GM04504 (cell line): ENCODE measurements at regions not wholly inside any gene's neighbourhood (a gene's known extent, or its start where the extent isn't known, plus 50 kb on each side); places are given as distances from the start of the nearest gene placed in this dataset.
"Not testable (repeated sequence)": the region's sequence is repeated elsewhere in the genome, so short reads cannot be mapped to it uniquely, and the experiment has no call there.

ENCODE experiments used
- DNase-seq: peaks from one replicate; pipeline ENCODE4 v3.0.0-alpha.2; 2012; ENCODE audit warnings: low read depth

GRCh38 chr1:9441451-9442133 lies 97.7 kb upstream of the SLC25A33 start:
- DNase-seq, result peak; percentile 46

DNA sequence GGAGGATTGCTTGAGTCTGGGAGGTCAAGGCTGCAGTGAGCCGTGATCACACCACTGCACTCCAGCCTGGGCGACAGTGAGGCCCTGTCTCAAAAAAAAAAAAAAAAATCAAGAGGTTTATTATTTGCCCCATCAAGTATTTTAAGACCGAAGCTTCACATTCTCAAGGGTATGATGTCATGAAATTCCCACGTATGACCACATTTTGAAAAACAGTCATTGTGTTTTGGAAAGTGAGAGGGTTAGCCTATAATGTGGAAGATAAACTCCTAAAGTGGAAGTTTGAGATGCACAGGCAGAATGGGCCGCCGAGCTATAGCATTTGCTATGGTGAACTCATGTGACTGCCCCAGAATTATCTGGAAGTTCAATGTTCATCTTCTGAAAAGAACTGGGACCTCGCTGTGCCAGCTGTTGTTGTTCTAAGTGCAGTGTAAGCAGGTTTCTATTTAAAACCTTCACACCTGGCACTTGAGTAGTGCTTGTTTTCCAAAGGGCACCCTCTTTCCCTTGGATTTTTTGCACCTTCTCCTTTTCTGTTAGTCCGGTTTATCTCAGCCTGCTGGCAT lies 96.9 kb upstream of the SLC25A33 start:
- no peak for DNase-seq

GRCh38 chr1:9442986-9443385 lies 96.3 kb upstream of the SLC25A33 start:
- DNase-seq, result no peak

DNA sequence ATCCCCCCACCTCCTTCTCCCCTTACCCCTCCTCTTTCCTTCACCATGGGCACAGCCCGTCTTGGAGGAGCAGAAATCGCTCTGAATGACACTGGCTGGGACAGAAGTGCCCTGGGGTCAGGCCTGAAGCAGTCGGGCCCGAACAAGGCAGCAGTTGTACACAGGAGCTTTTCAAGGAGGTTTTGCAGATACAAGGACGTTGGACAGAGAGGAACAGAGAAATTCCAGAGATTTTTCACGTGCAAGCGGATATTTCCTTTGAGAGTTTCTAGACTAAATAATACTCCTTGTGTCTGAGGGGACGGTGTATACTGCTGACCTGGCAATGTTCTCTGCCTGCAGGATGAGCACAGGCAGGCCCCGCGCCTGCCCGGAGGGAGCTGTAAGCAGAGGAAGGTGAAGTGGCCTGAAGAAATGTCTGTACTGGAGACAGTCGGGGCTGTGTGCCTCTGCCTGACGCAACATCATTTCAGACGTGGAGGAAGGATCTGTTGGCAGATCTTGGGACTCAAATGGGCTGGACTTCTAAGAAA lies 95.3 kb upstream of the SLC25A33 start:
- no peak for DNase-seq

DNA sequence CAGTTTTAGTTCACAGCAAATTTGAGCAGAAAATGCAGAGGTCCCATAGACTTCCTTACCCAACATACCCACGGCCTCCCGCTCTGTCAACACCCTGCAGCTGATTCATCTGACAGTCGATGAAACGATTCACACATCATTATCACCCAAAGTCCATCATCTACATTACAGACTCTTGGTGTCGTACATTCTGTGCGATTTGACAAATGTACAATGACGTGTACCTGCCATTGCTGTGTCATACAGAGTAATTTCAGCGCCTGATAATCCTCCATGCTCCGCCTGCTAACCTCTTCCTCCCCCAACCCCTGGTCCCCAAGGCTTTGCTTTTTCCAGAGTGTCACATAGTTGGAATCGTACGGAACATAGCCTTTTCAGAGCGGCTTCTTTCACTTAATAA lies 94.7 kb upstream of the SLC25A33 start:
- DNase-seq, result no peak

- not testable (repeated sequence) for DNase-seq
Observed at GRCh38 chr1:9445081-9445480, 94.2 kb upstream of the SLC25A33 start.

DNA sequence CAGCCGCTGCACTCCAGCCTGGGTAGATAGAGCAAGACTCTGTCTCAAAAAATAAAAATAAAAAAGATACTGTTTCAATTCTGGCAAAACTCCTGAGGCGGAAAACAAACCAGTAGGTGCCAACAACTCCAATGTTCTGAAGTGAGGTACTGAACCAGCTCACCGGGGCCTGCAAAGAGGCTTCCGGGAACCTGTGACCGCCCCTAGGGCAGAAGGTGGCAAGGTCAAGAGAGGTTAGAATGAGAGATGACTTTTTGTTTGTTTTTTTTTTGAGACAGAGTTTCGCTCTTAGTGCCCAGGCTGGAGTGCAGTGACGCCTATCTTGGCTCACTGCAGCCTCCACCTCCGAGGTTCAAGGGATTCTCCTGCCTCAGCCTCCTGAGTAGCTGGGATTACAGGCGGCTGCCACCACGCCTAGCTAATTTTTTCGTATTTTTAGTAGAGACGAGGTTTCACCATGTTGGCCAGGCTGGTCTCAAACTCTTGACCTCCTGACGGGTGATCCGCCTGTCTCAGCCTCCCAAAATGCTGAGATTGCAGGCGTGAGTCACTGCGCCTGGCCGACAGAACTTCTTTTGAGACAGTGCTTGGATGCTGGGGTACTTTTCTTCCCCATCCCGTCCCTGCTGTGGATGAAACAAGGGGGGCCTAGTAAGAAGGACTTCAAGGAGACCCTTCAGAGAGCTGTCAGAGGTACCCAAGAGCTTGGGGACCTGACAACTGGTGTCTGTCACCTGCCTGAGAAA lies 91.9 kb upstream of the SLC25A33 start:
- no peak for DNase-seq

- DNase-seq, result no peak
Observed at GRCh38 chr1:9448132-9449109, 90.8 kb upstream of the SLC25A33 start.

- DNase-seq, result no peak
Observed at GRCh38 chr1:9449110-9449627, 90.1 kb upstream of the SLC25A33 start.

DNA sequence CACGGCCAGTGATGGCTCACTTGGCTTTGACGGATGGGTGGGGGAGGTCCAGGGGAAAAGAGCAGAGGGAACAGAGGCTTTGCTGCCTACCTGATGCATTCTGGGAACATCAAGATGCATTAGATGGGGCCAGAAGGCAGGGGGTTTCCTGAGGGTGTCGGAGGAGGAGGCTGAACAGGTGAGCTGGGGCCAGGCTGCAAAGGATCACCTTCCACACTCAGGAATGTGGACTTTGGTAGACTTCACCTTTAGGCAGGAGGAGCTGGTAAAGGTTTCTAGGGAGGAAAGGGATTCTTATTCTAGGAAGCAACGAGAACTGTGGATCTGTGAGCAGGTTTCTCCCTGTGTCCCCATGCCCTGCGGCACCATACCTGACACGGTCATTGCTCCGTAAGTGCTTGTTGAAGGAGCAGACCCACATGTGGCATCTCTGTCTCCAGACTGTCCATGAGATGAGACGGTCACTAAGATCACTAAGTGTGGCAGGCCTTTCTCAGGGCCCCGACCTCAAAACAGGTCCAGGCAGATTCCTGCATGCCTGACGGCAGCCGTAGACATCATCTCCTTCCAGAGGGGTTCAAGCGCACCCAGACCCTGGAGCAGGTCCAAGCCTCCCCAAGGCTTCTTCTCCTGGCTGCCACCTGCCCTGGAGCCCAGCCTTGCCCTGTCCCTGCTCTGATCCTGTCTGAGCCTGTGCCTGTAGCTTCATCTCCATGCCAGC lies 89.1 kb upstream of the SLC25A33 start:
- DNase-seq, result no peak

DNA sequence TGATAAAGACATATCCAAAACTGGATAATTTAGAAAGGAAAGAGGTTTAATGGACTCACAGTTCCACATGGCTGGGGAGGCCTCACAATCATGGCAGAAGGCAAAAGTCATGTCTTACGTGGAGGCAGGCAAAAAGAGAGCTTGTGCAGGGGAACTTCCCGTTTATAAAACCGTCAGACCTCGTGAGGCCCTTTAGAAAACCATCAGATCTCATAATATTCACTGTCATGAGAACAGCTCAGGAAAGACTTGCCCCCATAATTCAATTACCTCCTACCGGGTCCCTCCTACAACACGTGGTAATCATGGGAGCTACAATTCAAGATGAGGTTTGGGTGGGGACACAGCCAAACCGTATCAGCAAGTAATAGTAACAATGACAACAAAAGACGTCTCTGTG lies 88.2 kb upstream of the SLC25A33 start:
- no peak for DNase-seq

GRCh38 chr1:9452516-9453140 lies 86.6 kb upstream of the SLC25A33 start:
- no peak for DNase-seq

GRCh38 chr1:9453375-9453774 lies 85.9 kb upstream of the SLC25A33 start:
- no peak for DNase-seq

DNA sequence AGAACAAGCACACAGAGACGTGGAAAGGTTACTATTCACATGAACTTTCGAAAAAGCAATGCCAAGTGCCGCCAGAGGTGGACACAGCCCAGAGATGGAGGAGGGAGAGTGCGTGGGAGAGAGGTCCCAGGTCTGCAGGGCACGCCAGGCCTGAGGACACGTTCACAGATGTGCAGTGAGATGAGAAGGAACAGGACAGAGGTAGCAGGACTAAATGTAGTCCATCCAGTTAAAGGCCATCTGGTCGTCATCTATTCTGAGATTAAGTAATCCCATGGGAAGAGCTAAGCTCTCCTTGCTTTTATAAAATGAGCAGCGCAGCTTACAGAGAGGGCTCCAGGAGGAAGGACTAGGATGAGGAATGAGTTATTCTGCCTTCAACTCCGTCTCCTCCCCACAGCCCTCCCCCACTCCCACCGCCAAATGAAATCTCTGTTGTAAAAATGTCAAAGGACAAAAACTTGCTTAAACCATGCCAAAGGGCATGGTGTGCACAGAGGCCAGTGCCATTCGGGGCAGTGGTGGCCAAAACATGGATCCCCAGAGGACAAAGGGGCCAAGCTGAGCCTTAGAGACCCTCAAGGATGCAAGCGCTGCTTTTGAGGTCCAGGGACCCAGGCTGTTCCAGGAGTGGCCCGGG lies 85.4 kb upstream of the SLC25A33 start:
- no peak for DNase-seq

GRCh38 chr1:9454494-9455066 lies 84.7 kb upstream of the SLC25A33 start:
- DNase-seq, result no peak

- DNase-seq, result no peak
Observed at GRCh38 chr1:9455487-9456234, 83.6 kb upstream of the SLC25A33 start.

GRCh38 chr1:9456833-9457232 lies 82.4 kb upstream of the SLC25A33 start:
- no peak for DNase-seq

- DNase-seq, result no peak
Observed at GRCh38 chr1:9459816-9460407, 79.4 kb upstream of the SLC25A33 start.

DNA sequence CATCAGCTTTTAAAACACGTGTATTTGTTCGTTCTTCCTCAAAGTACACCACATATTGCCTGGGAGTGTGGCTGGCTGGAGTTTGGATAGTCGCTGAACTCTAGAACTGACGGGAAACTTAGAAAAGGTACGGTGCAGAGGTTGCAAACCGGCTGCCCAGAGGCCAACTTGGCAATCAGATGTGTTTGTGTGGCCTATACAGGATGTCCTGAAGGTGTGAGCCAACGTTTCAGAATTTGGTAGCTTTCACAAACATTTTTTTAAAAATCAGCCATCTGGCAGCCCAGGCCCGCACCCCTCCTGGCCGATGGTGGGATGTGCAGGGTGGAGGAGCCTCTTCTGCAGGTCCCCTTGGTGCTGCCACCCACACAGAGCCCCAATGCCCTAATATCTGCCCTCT lies 73.6 kb upstream of the SLC25A33 start:
- DNase-seq, result no peak
